Stomach (tissue), 4 donors: ENCODE measurements at regions not wholly inside any gene's neighbourhood (a gene's known extent, or its start where the extent isn't known, plus 50 kb on each side); places are given as distances from the start of the nearest gene placed in this dataset.
"Not testable (repeated sequence)": the region's sequence is repeated elsewhere in the genome, so short reads cannot be mapped to it uniquely, and the experiment has no call there.

Experiments
- EP300 ChIP-seq: sonication (generic); formaldehyde crosslinking; IDR thresholded peaks from one replicate; pipeline ENCODE4 v1.6.1; 2017; ENCODE audit warnings: antibody characterized with exemption
- POLR2A ChIP-seq, 4 donors: fragments of 450-650 bp; IDR thresholded peaks; one replicate each; pipeline ENCODE4 v1.6.1; 2016; ENCODE audit warnings: antibody characterized with exemption in 4 of 4, control low read depth in 2 of 4, mild to moderate bottlenecking in 1 of 4, moderate library complexity in 1 of 4
- POLR2AphosphoS5 ChIP-seq, 3 donors: sonication (generic); formaldehyde crosslinking; IDR thresholded peaks; one replicate each; pipeline ENCODE4 v1.6.1; 2016; ENCODE audit warnings: antibody characterized with exemption in 3 of 3
- TF ChIP-seq, protein P1 (sequence below), 7 experiments: fragments of 450-650 bp in 4 of 7; fragments of 200-600 bp in 3 of 7; sonication (generic) in 3 of 7; IDR thresholded peaks; one replicate each; pipeline ENCODE4 v1.5.1; 2016 to 2019; ENCODE audit warnings: antibody characterized with exemption in 7 of 7, control low read depth in 2 of 7, mild to moderate bottlenecking in 1 of 7

DNA sequence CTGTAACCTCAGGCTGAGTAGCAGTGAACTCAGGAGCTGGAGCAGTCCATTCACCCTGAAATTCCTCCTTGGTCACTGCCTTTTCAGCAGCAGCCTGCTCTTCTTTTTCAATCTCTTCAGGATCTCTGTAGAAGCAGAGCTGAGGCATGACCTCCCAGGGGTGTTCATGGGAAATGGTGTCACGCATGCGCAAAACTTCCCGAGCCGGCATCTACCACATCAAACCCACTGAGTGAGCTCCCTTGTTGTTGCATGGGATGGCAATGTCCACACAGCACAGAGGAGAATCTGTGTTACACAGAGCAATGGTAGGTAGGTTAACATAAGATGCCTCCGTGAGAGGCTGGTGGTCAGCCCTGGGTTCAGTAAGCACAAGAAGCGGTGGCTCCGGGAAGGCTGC, 355.8 kb upstream of the PSMD7 start:
- TF ChIP-seq, protein P1, sequence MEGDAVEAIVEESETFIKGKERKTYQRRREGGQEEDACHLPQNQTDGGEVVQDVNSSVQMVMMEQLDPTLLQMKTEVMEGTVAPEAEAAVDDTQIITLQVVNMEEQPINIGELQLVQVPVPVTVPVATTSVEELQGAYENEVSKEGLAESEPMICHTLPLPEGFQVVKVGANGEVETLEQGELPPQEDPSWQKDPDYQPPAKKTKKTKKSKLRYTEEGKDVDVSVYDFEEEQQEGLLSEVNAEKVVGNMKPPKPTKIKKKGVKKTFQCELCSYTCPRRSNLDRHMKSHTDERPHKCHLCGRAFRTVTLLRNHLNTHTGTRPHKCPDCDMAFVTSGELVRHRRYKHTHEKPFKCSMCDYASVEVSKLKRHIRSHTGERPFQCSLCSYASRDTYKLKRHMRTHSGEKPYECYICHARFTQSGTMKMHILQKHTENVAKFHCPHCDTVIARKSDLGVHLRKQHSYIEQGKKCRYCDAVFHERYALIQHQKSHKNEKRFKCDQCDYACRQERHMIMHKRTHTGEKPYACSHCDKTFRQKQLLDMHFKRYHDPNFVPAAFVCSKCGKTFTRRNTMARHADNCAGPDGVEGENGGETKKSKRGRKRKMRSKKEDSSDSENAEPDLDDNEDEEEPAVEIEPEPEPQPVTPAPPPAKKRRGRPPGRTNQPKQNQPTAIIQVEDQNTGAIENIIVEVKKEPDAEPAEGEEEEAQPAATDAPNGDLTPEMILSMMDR (IDR thresholded peaks at IDR 0.05) = not testable (repeated sequence)
- not testable (repeated sequence) for TF ChIP-seq POLR2A (IDR thresholded peaks at IDR 0.05); POLR2AphosphoS5 (IDR thresholded peaks at IDR 0.05); EP300
